DOHH2 (cell line): ENCODE measurements at regions not wholly inside any gene's neighbourhood (a gene's known extent, or its start where the extent isn't known, plus 50 kb on each side); places are given as distances from the start of the nearest gene placed in this dataset.

Source experiments
- CTCF ChIP-seq: fragments of 200-600 bp; sonication (generic); IDR thresholded peaks from one replicate; pipeline ENCODE4 v1.5.1; 2014; ENCODE audit warnings: antibody characterized with exemption, mild to moderate bottlenecking, low read depth, low read length; ENCODE audit not compliant: poor library complexity, severe bottlenecking
- EZH2phosphoT487 ChIP-seq: fragments of 200-600 bp; sonication (generic); IDR thresholded peaks from 2 replicates; pipeline ENCODE4 v1.6.1; 2017; ENCODE audit warnings: borderline replicate concordance, mild to moderate bottlenecking, antibody characterized with exemption, low read length, moderate library complexity, mixed read lengths

GRCh38 chr12:126481688-126482087, 1416.5 kb downstream of the AACS start:
- TF ChIP-seq CTCF = no peak
- no peak for TF ChIP-seq EZH2phosphoT487
